ENCODE measurements at regions not wholly inside any gene's neighbourhood (a gene's known extent, or its start where the extent isn't known, plus 50 kb on each side); places are given as distances from the start of the nearest gene placed in this dataset.

- Histone ChIP-seq H3K9ac (ENCODE audit: insufficient read depth, low read length, poor library complexity, severe bottlenecking) (no peak overlapping the region), H3K4me1 (ENCODE audit: control insufficient read depth in 1 of 2, insufficient read depth in 2 of 2, low read length in 2 of 2) (no peaks in the 10 kb centered on the region), H3K9me3 (replicated peaks in 1 of 2; ENCODE audit: control insufficient read depth in 1 of 2, insufficient read depth in 1 of 2, low read length in 2 of 2) (no peaks in the 10 kb centered on the region), H4K20me1 (ENCODE audit: insufficient read depth, low read length) (no peaks in the 10 kb centered on the region), H3K4me2 (replicated peaks; ENCODE audit: extremely low read depth, low read length, poor library complexity, severe bottlenecking) (no peak overlapping the region), H3K27me3 (ENCODE audit: control insufficient read depth in 2 of 2, insufficient read depth in 2 of 2, low read length in 2 of 2) (no peaks in the 10 kb centered on the region), H3K79me2 (ENCODE audit: insufficient read depth, low read length) (no peaks in the 10 kb centered on the region), H3K4me3 (replicated peaks in 1 of 3; ENCODE audit: low read depth in 2 of 3, low read length in 3 of 3) (no peak overlapping the region), H3K27ac (ENCODE audit: low read depth in 1 of 2, low read length in 2 of 2) (no peak overlapping the region), H2AFZ (ENCODE audit: insufficient read depth, low read depth, low read length, poor library complexity, severe bottlenecking) (no peak overlapping the region), H3K36me3 (replicated peaks in 1 of 2; ENCODE audit: control insufficient read depth in 1 of 2, insufficient read depth in 2 of 2, low read length in 2 of 2) (no peaks in the 10 kb centered on the region)
- intact Hi-C loops (cut with micrococcal nuclease) = no loop called here
- Mint-ChIP-seq H3K9me3 (peaks cover 0 to 3% (median 0%) of the 10 kb centered on the region in 7 donors), H3K4me1 (no peaks in the 10 kb centered on the region), H3K27me3 (ENCODE audit: low read depth in 3 of 3) (peaks cover 4 to 13% (median 6%) of the 10 kb centered on the region in 3 donors), H3K27ac (no peak overlapping the region), H3K4me3 (no peak overlapping the region), H3K36me3 (no peaks in the 10 kb centered on the region)
- DNase-seq = no peak
- no CpG with 5 or more reads among the region's 7 CpGs for WGBS (ENCODE audit: insufficient coverage)
- TF ChIP-seq CTCF (IDR thresholded peaks at IDR 0.05) = no peak
Measured at GRCh38 chr17:36856222-36856621, 81.1 kb upstream of the LHX1 start.

GRCh38 chr17:36856903-36857381 is 80.3 kb upstream of the LHX1 start:
- H3K4me1 ChIP-seq (ENCODE audit: control insufficient read depth in 1 of 2, insufficient read depth in 2 of 2, low read length in 2 of 2) = no peaks in the 10 kb centered on the region
- no peak for TF ChIP-seq CTCF (IDR thresholded peaks at IDR 0.05)
- H3K4me3 ChIP-seq (replicated peaks in 1 of 3; ENCODE audit: low read depth in 2 of 3, low read length in 3 of 3) = no peak overlapping the region
- H3K36me3 ChIP-seq (replicated peaks in 1 of 2; ENCODE audit: control insufficient read depth in 1 of 2, insufficient read depth in 2 of 2, low read length in 2 of 2) = no peaks in the 10 kb centered on the region
- H3K27ac ChIP-seq (ENCODE audit: low read depth in 1 of 2, low read length in 2 of 2) = no peak overlapping the region
- Mint-ChIP-seq H3K27me3 (ENCODE audit: low read depth in 3 of 3) (peaks cover 4 to 9% (median 6%) of the 10 kb centered on the region in 3 donors), H3K4me1 (no peaks in the 10 kb centered on the region), H3K36me3 (no peaks in the 10 kb centered on the region), H3K27ac (peak overlapping the region in 1 of 7 donors; percentile 53), H3K9me3 (no peaks in the 10 kb centered on the region), H3K4me3 (no peak overlapping the region)
- WGBS (ENCODE audit: insufficient coverage) = 81% methylated on average over 13 of the region's 16 CpGs
- no peaks in the 10 kb centered on the region for H3K9me3 ChIP-seq (replicated peaks in 1 of 2; ENCODE audit: control insufficient read depth in 1 of 2, insufficient read depth in 1 of 2, low read length in 2 of 2)
- no peak overlapping the region for H2AFZ ChIP-seq (ENCODE audit: insufficient read depth, low read depth, low read length, poor library complexity, severe bottlenecking)
- DNase-seq = no peak
- H3K79me2 ChIP-seq (ENCODE audit: insufficient read depth, low read length) = no peaks in the 10 kb centered on the region
- no peaks in the 10 kb centered on the region for H4K20me1 ChIP-seq (ENCODE audit: insufficient read depth, low read length)
- H3K27me3 ChIP-seq (ENCODE audit: control insufficient read depth in 2 of 2, insufficient read depth in 2 of 2, low read length in 2 of 2) = no peaks in the 10 kb centered on the region
- intact Hi-C loops (cut with micrococcal nuclease) = no loop called here
- no peak overlapping the region for H3K9ac ChIP-seq (ENCODE audit: insufficient read depth, low read length, poor library complexity, severe bottlenecking)
- H3K4me2 ChIP-seq (replicated peaks; ENCODE audit: extremely low read depth, low read length, poor library complexity, severe bottlenecking) = no peak overlapping the region
